HepG2 (cell line): ENCODE measurements at regions not wholly inside any gene's neighbourhood (a gene's known extent, or its start where the extent isn't known, plus 50 kb on each side); places are given as distances from the start of the nearest gene placed in this dataset.

Experiments used
- ATF1 ChIP-seq: IDR thresholded peaks from 2 replicates; pipeline ENCODE4 v1.6.1; 2016; ENCODE audit warnings: mild to moderate bottlenecking, control low read depth
- ELK4 ChIP-seq: sonication (generic); formaldehyde crosslinking; IDR thresholded peaks from 2 replicates; pipeline ENCODE4 v1.9.0; 2021; ENCODE audit warnings: missing genetic modification reagents, borderline replicate concordance
- HMG20A ChIP-seq: IDR thresholded peaks from 2 replicates; pipeline ENCODE4 v1.6.1; 2016; ENCODE audit warnings: borderline replicate concordance
- RARG ChIP-seq: sonication (generic); formaldehyde crosslinking; IDR thresholded peaks from 2 replicates; pipeline ENCODE4 v1.4.0; 2020; ENCODE audit warnings: low read depth, mild to moderate bottlenecking, missing genetic modification reagents
- REL ChIP-seq: sonication (generic); formaldehyde crosslinking; conservative IDR thresholded peaks from 2 replicates; pipeline ENCODE4 v1.8.0; 2022; ENCODE audit warnings: mild to moderate bottlenecking, missing genetic modification reagents, moderate library complexity
- SIX4 ChIP-seq: sonication (generic); formaldehyde crosslinking; IDR thresholded peaks from 2 replicates; pipeline ENCODE4 v1.4.0; 2020; ENCODE audit warnings: missing genetic modification reagents
- SMARCE1 ChIP-seq: fragments of 450-650 bp; IDR thresholded peaks from 2 replicates; pipeline ENCODE4 v1.6.1; 2017; ENCODE audit warnings: borderline replicate concordance
- TAF15 ChIP-seq: fragments of 200-400 bp; formaldehyde crosslinking; IDR thresholded peaks from one replicate; pipeline ENCODE4 v1.6.1; 2018; ENCODE audit warnings: mild to moderate bottlenecking, low read depth, low read length; ENCODE audit not compliant: poor library complexity, severe bottlenecking
- TFDP1 ChIP-seq: IDR thresholded peaks from 2 replicates; pipeline ENCODE4 v1.6.1; 2016; ENCODE audit warnings: missing compliant biosample characterization, missing genetic modification reagents, borderline replicate concordance
- ZBTB14 ChIP-seq: sonication (generic); formaldehyde crosslinking; IDR thresholded peaks from 2 replicates; pipeline ENCODE4 v1.4.0; 2020; ENCODE audit warnings: missing genetic modification reagents
- ZBTB37 ChIP-seq: sonication (generic); formaldehyde crosslinking; IDR thresholded peaks from 2 replicates; pipeline ENCODE4 v1.4.0; 2020; ENCODE audit warnings: mild to moderate bottlenecking, missing genetic modification reagents
- ZNF256 ChIP-seq: sonication (generic); formaldehyde crosslinking; conservative IDR thresholded peaks from 2 replicates; pipeline ENCODE4 v1.4.0; 2020; ENCODE audit warnings: missing genetic modification reagents
- ZNF3 ChIP-seq: IDR thresholded peaks from 2 replicates; pipeline ENCODE4 v1.7.0; 2017; ENCODE audit warnings: inconsistent platforms
- ZNF451 ChIP-seq: sonication (generic); formaldehyde crosslinking; IDR thresholded peaks from 2 replicates; pipeline ENCODE4 v1.5.0; 2020; ENCODE audit warnings: mild to moderate bottlenecking, missing genetic modification reagents
- ZNF530 ChIP-seq: sonication (generic); formaldehyde crosslinking; IDR thresholded peaks from 2 replicates; pipeline ENCODE4 v1.5.0; 2020; ENCODE audit warnings: low read depth, mild to moderate bottlenecking, missing genetic modification reagents
- ZNF558 ChIP-seq: sonication (generic); formaldehyde crosslinking; IDR thresholded peaks from 2 replicates; pipeline ENCODE4 v1.9.0; 2022; ENCODE audit warnings: mild to moderate bottlenecking, missing genetic modification reagents, borderline replicate concordance
- ZNF564 ChIP-seq: sonication (generic); formaldehyde crosslinking; IDR thresholded peaks from 2 replicates; pipeline ENCODE4 v1.8.1; 2023; ENCODE audit warnings: mild to moderate bottlenecking, missing genetic modification reagents
- ZNF567 ChIP-seq: sonication (generic); formaldehyde crosslinking; IDR thresholded peaks from 2 replicates; pipeline ENCODE4 v1.8.1; 2023; ENCODE audit warnings: mild to moderate bottlenecking, missing genetic modification reagents, borderline replicate concordance
- ZNF749 ChIP-seq: sonication (generic); formaldehyde crosslinking; IDR thresholded peaks from 2 replicates; pipeline ENCODE4 v1.8.0; 2022; ENCODE audit warnings: mild to moderate bottlenecking, missing genetic modification reagents, moderate library complexity, borderline replicate concordance
- ZNF800 ChIP-seq: sonication (generic); formaldehyde crosslinking; IDR thresholded peaks from 2 replicates; pipeline ENCODE4 v1.4.0; 2020; ENCODE audit warnings: missing genetic modification reagents
- TF ChIP-seq, protein P1 (sequence below): sonication (generic); formaldehyde crosslinking; IDR thresholded peaks from 2 replicates; pipeline ENCODE4 v1.8.1; 2023; ENCODE audit warnings: mild to moderate bottlenecking, moderate library complexity, missing genetic modification reagents

- TF ChIP-seq SIX4 (CRISPR knock-in tag) (no peak), RARG (CRISPR knock-in tag) (no peak), ZNF256 (CRISPR knock-in tag) (peak; percentile 94; the same call in 1 of the 2 replicates), ZBTB37 (no peak), TAF15 (peak; percentile 81), ZNF558 (CRISPR knock-in tag) (peak; percentile 48; the same call in 1 of the 2 replicates), ZNF564 (CRISPR knock-in tag) (peak; percentile 88), ZNF800 (CRISPR knock-in tag) (peak; percentile 95), ZNF451 (CRISPR knock-in tag) (peak; percentile 54; the same call in 1 of the 2 replicates), SMARCE1 (no peak), ZBTB14 (CRISPR knock-in tag) (peak; percentile 73), HMG20A (CRISPR knock-in tag) (peak; percentile 35; the same call in 1 of the 2 replicates), TFDP1 (peak; percentile 72; the same call in 1 of the 2 replicates), ZNF749 (CRISPR knock-in tag) (peak; percentile 79; the same call in 1 of the 2 replicates), ELK4 (CRISPR knock-in tag) (no peak), ATF1 (CRISPR knock-in tag) (peak; percentile 98), ZNF530 (CRISPR knock-in tag) (no peak), ZNF3 (CRISPR knock-in tag) (no peak), ZNF567 (CRISPR knock-in tag) (no peak; the same call in 1 of the 2 replicates), REL (peak; percentile 84)
- TF ChIP-seq, protein P1, sequence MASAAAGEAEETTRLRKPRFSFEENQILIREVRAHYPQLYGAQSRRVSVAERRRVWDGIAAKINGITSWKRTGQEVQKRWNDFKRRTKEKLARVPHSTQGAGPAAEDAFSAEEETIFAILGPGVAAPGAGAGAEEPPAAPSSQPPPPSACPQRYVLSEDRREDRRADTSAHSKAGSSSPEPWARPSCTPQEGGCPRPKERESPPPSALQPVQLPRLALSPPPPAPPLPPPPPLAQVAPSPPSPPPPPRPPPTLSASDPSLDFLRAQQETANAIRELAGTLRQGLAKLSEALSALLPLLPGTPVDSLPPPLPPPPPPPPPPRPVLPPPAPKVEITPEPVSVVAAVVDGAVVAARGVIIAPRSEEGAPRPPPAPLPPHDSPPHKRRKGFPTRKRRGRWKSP, result peak; percentile 98
Measured at GRCh38 chr7:66493235-66494205, 135.2 kb upstream of the KCTD7 start (continued).
